ENCODE measurements at regions not wholly inside any gene's neighbourhood (a gene's known extent, or its start where the extent isn't known, plus 50 kb on each side); places are given as distances from the start of the nearest gene placed in this dataset.

DNA sequence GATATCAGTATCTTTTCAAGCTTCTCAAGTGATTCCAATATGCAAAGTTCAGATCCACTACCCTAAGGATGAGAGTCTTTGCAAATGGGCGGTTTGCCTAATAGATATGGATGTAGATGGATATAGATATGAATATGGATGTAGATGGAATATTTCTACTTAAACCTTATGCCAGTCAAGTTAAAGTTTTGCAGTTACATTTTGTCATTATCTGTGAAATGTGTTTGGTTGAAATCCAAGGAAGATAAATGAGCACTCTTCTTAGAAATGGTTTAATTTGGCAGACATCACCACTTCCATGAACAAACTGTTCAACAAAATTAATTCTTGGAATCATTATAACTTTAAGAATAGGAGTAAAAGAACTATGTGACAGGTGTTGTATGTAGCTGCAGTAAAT, 1066.6 kb downstream of the PCDH18 start:
- TF ChIP-seq EP300 (IDR thresholded peaks at IDR 0.05) (no peak), CTCF (IDR thresholded peaks at IDR 0.05) (no peak), POLR2A (IDR thresholded peaks at IDR 0.05) (no peak)

Data from stomach (tissue), 4 donors.